ENCODE measurements at regions not wholly inside any gene's neighbourhood (a gene's known extent, or its start where the extent isn't known, plus 50 kb on each side); places are given as distances from the start of the nearest gene placed in this dataset.

DNA sequence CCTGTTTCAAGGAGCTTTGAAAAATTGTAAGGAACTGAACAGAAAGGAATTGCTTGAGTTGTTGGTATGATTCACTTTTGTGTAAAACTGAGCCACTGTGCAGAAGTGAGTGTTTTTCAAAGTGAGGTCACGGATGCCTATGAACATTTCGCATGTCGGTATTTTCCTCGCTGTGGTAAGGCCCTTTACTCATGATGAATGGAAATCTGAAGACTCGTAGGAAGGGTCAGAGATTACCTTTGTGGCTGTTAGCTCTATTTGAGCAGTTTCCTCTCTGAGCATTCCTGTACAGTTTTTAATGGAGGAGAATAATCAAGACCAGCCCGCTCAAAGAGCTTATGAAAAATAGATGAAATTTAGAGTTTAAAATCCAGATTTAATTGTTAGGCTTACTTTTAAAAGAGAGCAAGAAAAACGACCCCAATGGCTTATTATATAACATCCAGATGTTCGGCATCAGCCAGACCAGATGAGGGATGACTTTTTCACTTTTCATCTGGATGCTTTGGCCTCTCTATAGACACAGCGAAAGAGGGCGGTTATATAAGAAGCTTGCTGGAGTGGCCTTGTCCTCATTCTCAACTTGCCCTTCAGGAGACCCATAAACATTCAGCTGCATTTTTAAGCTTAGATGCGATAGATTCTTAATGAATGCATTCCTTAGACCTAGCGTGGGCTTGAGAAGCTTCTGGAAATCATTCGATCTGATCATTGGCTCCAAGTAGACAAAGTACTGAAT lies 99.5 kb downstream of the CD83 start:
- intact Hi-C loops (cut with micrococcal nuclease): no loop called here
- TF ChIP-seq, protein P1, sequence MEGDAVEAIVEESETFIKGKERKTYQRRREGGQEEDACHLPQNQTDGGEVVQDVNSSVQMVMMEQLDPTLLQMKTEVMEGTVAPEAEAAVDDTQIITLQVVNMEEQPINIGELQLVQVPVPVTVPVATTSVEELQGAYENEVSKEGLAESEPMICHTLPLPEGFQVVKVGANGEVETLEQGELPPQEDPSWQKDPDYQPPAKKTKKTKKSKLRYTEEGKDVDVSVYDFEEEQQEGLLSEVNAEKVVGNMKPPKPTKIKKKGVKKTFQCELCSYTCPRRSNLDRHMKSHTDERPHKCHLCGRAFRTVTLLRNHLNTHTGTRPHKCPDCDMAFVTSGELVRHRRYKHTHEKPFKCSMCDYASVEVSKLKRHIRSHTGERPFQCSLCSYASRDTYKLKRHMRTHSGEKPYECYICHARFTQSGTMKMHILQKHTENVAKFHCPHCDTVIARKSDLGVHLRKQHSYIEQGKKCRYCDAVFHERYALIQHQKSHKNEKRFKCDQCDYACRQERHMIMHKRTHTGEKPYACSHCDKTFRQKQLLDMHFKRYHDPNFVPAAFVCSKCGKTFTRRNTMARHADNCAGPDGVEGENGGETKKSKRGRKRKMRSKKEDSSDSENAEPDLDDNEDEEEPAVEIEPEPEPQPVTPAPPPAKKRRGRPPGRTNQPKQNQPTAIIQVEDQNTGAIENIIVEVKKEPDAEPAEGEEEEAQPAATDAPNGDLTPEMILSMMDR (IDR thresholded peaks at IDR 0.05; ENCODE audit: borderline replicate concordance): no peak

DNA sequence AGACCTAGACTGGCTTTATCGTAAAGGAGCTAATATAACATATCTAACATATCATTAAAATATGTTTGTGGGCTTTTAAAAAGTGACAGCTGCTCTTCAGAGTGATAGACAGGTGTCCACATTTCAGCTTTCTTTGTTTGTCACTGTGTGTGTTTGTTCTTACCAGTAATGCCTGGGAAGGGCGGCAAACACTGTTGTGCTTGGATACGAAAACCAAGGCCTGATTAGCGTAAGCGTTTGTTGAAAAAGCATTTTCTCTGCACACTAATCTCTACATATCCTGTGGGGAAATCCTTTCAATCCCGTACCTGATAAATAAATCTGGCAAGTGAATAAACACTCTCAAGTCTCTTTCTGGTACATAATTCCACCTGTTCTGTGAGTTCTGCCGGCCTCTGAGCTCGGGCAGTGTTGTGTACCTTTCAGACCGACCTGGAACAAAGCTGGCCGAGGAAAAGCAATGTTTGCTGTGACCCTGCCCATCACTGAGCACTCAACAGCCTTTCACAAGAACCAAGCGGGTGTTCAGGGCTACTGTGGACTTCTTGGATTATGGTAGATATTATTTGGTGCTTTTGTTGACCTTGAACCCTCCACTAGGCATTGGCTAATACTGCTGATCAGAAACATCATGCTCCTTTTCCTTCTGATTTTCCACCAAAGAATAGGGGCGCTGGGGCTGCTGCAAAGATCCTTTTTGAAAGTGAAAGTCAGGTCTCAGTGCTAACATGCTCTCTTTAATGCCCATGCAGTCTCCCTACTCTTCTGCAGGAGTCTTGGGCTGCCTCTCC lies 100.4 kb downstream of the CD83 start:
- Histone ChIP-seq H3K4me3 (no peak overlapping the region), H3K27me3 (ENCODE audit: low read depth) (no peaks in the 10 kb centered on the region), H3K4me1 (no peaks in the 10 kb centered on the region), H3K36me3 (no peaks in the 10 kb centered on the region), H3K9me3 (replicated peaks) (no peaks in the 10 kb centered on the region), H3K27ac (replicated peaks) (no peak overlapping the region)
- intact Hi-C loops (cut with micrococcal nuclease): no loop called here
- DNase-seq: no peak
- TF ChIP-seq, protein P1 (IDR thresholded peaks at IDR 0.05; ENCODE audit: borderline replicate concordance): no peak

More for the DNA sequence above, 99.5 kb downstream of the CD83 start:
- no peak overlapping the region for H3K27ac ChIP-seq (replicated peaks)
- H3K36me3 ChIP-seq: no peaks in the 10 kb centered on the region
- H3K4me1 ChIP-seq: peaks cover 2% of the 10 kb centered on the region
- no peak overlapping the region for H3K4me3 ChIP-seq
- no peaks in the 10 kb centered on the region for H3K9me3 ChIP-seq (replicated peaks)
- no peak for DNase-seq
- no peaks in the 10 kb centered on the region for H3K27me3 ChIP-seq (ENCODE audit: low read depth)

DNA sequence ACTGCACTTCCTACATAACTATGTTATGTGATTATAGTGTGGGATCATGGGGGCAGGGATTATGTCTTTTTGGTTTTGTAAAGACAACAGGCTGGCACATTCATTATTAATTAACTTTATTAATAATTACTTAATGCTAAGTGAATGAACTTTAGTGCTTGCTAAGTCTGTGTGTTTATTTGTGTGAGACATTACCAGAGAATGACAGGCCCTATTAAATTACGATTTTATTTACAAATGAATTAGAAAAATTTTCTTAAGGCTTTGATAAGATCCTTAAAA lies 100.9 kb downstream of the CD83 start:
- Histone ChIP-seq H3K27ac (replicated peaks) (no peak overlapping the region), H3K9me3 (replicated peaks) (no peaks in the 10 kb centered on the region), H3K4me1 (no peaks in the 10 kb centered on the region), H3K27me3 (ENCODE audit: low read depth) (no peaks in the 10 kb centered on the region), H3K4me3 (no peak overlapping the region), H3K36me3 (no peaks in the 10 kb centered on the region)
- TF ChIP-seq, protein P1 (IDR thresholded peaks at IDR 0.05; ENCODE audit: borderline replicate concordance): no peak
- intact Hi-C loops (cut with micrococcal nuclease): no loop called here
- DNase-seq: no peak

DNA sequence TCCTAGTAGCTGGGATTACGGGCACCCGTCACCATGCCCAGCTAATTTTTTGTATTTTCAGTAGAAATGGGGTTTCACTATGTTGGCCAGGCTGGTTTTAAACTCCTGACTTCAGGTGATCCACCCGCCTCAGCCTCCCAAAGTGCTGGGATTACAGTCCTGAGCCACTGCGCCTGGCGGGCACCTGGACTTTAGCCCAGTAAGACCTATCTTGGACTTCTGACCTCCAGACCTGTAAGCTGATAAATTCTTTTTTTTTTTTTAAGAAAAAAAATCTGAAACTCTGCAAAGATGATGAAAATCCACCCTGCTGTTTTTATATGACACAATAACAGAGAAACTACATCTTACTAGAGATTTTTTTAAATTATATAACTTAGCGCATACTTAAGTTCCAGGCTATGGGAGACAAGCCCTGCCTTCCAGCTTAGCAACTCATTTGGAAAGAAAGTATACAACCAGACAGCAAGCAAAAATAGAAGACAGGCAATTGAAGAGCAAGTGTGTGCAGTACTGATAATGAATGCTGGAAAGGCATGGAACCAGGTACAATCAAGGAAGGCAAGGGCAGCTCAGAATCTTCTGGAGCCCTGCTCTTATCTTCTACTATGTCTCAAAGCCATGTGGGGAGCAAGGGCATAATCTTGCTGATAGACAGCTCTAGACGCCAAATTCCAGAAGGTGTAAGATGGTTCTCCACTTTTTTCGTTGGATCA lies 104.2 kb downstream of the CD83 start:
- TF ChIP-seq, protein P1 (IDR thresholded peaks at IDR 0.05; ENCODE audit: borderline replicate concordance): no peak
- Histone ChIP-seq H3K36me3 (no peaks in the 10 kb centered on the region), H3K27me3 (ENCODE audit: low read depth) (no peaks in the 10 kb centered on the region), H3K9me3 (replicated peaks) (peaks cover 9% of the 10 kb centered on the region), H3K4me3 (no peak overlapping the region), H3K4me1 (no peaks in the 10 kb centered on the region), H3K27ac (replicated peaks) (no peak overlapping the region)
- intact Hi-C loops (cut with micrococcal nuclease): no loop called here
- DNase-seq: no peak

DNA sequence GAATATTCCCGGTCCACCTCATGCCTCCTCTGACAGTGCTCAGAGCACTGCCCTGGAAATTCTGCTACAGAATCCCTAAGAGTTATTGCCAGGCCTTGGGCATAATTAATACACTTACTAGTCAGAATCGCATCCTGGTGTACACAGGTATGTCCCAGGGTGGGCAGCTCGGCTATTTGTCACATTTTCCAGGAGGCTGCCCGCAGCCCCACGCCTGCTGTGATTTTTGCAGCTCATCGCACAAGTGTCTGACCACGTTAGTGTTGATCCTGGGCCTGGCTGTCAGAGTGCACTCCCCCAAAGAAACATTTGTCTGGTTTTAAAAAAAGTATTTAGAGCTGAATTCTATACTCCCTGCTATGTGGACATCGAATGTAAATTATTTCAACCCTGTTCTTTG lies 105.4 kb downstream of the CD83 start:
- intact Hi-C loops (cut with micrococcal nuclease): no loop called here
- no peak for DNase-seq
- TF ChIP-seq, protein P1 (IDR thresholded peaks at IDR 0.05; ENCODE audit: borderline replicate concordance): no peak

More for the DNA sequence above, 105.4 kb downstream of the CD83 start:
- H3K36me3 ChIP-seq: no peaks in the 10 kb centered on the region
- peaks cover 9% of the 10 kb centered on the region for H3K9me3 ChIP-seq (replicated peaks)
- no peak overlapping the region for H3K4me3 ChIP-seq
- no peaks in the 10 kb centered on the region for H3K4me1 ChIP-seq
- H3K27me3 ChIP-seq (ENCODE audit: low read depth): no peaks in the 10 kb centered on the region
- no peak overlapping the region for H3K27ac ChIP-seq (replicated peaks)
